ENCODE measurements at regions not wholly inside any gene's neighbourhood (a gene's known extent, or its start where the extent isn't known, plus 50 kb on each side); places are given as distances from the start of the nearest gene placed in this dataset.
A peak's percentile ranks its signal among the peaks of the same experiment; 100 is the strongest.
"Not testable (repeated sequence)": the region's sequence is repeated elsewhere in the genome, so short reads cannot be mapped to it uniquely, and the experiment has no call there.

DNA sequence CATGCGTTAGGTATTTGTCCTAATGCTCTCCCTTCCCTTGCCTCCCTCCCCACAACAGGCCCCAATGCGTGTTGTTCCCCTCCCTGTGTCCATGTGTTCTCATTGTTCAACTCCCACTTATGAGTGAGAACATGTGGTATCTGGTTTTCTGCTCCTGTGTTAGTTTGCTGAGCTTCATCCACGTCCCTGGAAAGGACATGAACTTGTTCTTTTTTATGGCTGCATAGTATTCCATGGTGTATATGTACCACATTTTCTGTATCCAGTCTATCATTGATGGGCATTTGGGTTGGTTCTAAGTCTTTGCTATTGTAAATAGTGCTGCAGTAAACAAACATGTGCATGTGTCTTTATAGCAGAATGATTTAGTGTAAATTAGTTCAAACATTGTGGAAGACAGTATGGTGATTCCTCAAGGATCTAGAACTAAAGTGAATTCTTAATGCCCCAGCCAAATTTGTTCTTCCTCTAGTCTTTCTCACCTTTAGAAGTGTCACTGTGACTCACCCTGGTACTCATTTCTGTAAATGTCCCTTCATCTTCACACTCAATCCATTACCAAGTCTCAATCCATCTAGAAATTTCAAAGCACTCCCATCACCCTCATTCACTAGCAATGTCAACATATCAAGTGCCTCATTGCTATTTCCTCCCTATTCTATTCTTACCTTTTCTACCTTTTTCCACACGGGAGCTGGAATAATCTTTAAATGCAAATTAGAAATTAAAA, 123.9 kb downstream of the MREG start:
- DNase-seq = not testable (repeated sequence)

DNA sequence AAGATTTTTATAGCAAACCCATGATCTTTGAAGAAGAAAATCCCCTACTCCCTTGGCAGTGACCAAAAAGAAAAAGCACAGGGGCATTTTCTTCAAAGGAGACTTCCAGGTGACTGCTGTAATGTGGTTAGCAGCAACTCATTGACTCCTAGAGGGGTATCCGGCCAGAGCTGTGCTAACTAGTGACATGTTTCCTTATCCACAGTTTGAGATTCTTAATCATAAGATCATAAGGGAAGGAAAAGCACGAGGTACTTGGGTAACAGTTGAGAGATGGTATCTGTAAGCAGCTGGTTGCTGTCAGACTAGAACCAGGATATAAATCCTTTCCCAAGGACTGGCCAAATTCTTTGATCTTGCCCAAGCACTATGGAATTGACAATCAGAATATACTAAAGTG, 124.7 kb downstream of the MREG start:
- DNase-seq = no peak

DNA sequence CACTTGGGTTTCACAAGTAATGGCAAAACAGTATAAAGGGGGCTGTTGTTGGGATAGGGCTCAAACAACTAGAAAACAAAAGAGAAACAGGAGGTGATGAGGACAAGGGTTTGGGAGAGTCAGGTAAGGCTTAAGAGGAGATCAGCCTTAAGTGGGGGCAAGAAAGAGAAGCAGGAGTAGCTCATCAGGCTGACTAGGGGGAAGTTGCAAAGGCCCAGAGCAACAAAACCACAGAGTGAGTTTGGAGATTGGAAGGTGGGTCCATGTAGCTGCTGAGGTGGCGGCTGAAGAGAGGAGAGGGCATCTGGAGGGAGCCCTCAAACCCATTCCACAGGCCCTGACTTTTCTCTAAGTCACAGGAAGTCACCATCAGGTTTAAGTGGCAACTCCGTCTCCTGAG, 126.0 kb downstream of the MREG start:
- no peak for DNase-seq

DNA sequence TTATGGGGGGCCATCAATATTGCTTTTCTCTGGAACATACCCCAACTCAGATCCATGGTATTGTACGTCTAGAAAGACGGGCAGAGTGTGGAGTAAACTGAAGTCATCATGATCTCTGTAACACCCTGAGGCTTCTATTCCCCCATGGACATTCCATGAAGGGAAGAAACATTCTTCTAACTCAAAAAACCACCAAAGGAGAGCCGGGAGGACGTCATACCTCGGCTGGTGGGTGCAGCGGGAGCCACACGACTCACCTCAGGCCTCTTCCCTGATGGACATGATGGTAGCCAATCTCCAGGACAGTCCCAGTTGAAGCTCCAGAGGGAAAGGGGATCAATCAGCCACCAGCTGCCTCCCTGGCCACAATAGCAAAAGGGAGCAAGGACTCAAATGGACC, 127.3 kb downstream of the MREG start:
- peak; percentile 48 for DNase-seq

DNA sequence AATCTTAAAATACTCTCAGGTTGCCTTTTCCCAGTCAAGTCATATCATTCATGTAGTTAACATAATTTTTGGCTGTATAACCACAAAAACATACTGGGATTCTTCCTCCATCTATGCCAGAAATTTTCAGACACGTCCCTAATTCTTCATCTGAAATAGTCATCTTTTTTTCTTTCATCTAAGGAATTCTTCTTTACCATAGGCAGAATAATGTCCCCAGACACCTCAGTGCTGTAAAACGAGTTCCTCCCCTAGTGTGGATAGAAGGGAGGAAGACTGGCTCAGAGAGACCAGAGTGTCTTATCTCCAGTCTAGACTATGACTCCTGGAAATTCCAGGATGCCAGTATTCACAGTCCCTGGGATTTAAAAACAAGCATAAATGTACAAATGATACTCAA, 127.8 kb downstream of the MREG start:
- DNase-seq = peak; percentile 83

DNA sequence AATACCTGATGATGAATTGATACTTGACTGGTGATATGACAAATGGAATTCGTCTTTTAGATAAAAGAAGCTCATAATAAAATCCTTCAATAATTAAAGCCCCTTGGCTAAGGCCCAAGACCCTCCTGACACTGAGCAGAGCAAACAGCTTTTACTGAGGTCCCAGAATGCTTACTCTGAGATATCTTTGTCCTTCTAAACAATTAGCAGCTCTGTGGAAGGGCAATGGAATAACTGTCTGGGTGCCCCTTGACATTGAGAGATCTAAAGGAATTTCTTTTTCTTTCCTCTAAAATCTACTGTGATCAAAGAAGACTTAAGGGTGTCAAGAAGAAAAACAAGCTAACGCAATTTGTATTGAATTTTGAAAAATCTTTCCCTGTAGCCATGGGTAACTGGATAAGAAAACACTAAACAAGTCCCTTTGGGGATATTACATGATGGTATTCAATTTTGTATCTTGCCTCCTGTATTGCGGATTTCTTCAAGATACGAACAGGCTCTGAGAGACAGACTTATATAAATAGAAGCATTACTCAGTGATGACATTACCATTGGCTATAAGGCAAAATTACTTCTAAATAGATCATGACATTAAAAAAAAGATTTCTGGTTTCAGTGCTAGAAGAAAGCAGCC, 128.8 kb downstream of the MREG start:
- peak; percentile 83 for DNase-seq

GRCh38 chr2:215883799-215884198, 129.6 kb downstream of the MREG start:
- no peak for DNase-seq

GRCh38 chr2:215882689-215883088, 130.7 kb downstream of the MREG start:
- peak; percentile 64 for DNase-seq

DNA sequence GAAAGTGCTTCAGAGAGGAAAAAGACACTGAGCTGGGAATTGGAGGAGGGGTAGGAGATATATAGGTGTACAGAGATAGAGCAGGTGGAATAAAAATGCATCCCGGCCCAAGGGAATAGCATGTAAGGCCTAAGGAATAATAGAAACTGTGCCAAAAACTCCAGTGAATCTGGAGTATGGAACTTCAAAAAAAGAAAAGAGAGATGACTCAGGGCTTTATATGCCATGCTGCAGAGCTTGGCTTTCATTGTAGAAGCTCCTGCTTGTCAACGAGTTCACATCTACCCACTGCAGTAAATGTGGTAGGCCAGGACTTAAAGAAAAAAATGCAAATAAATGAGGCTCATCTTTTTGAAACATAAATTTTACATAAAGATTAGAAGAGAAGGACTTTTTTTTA, 131.8 kb downstream of the MREG start:
- DNase-seq = peak; percentile 71

DNA sequence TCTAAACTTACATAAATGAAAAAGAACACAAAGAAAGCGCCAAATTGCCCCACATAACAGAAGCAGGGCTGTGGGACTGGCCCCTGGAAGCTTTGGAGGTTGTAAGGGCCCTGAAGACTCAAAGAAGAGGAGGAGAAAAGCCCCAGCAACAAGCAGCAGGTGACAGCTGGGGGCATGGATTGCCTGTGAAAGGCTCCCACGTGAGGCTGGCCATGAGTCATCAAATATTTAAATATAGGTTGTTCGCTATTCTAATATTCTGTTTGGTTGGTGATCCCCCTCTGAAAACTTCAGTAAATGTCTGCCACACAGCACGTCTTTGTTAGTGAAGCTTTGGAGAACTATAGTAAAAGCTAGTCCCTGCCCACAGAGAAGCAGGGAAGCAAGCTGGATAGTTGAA, 132.4 kb downstream of the MREG start:
- no peak for DNase-seq

DNA sequence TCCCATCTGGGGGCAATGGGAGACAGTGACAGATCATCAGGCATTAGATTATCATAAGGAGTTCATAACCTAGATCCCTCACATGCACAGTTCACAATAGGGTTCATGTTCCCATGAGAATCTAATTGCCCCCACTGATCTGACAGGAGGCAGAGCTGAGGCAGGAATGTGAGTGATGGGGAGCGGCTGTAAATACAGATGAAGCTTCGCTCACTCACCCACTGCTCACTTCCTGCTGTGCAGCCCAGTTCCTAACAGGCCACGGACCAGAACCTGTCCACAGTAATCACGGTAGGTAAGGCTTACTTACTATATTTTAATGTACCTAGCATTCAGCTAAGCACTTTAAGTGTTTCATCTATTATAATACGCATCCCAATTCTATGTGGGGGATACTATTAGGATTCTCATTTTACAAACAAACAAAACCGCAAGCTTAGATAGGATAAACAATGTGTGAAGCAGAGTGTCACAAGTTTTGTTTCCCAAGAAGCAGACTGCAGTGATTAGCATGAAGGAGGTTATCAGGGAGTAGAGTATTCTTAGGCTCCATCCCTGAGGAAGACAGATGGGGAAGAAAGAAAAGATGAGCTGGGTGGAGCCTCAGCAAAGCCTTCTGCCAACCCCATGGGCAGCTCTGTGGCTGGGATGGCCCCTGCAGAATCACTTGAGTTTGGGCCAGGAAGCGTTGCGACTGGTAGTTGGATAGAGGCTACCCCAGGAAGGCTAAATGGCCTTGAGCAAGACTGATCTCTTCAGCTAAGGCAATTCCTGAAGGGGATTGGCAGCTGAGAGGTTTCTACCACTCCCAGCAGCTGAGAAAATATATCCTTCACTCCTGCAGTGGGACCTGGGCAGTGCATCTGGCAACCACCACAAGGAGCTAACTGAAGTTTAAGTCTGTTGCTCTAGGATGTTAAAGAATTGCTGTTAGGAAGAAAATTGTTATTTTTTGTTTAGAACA, 133.1 kb downstream of the MREG start:
- DNase-seq = no peak

GRCh38 chr2:215879331-215879730, 134.0 kb downstream of the MREG start:
- DNase-seq = no peak

DNA sequence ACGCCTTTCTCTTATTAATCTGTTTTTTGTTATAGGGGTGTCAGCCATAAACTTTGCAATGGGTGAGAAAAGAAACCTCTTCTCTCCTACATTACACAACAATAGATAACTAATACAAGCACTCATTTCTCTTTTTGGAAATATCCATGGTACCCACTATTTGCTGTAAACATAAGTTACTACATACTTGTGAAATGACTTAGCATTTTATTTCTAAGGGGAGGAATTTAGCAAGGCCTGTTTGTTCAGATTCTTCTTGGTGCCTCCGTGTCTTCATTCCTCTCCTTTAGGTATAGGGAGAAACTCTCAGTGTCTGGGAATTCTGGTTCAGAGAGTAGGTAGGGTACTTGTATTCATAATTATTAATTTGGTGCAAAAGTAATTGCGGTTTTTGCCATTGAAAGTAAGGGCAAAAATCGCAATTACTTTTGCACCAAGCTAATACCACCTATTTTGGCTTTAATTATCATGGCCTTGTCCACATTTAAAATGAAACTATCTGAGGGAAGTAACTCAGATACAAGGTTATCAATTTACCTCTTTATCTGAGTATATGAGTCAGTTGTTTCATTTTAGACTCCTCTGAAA, 134.8 kb downstream of the MREG start:
- peak; percentile 69 for DNase-seq

- no peak for DNase-seq
These were observed 136.5 kb downstream of the MREG start for GRCh38 chr2:215876937-215877238.

GRCh38 chr2:215876139-215876936, 137.0 kb downstream of the MREG start:
- DNase-seq = no peak

DNA sequence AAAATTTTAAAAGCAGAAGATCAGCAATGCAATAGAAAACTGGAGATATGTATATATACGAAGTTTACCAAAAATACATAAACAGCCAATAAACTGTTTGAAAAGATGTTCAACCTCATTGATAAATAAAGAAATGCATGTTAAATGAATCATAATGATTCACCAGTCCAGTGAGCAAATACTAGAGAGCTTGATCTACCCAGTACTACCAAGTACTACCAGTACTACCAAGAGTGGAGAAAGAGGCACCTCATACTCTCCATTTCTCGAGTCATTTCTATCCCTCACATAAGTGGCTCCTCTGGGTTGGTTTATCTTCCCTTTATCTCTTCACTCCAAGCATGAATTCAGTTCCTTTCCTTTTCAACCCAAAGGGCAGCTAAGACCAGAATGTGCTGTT, 138.9 kb downstream of the MREG start:
- no peak for DNase-seq

DNA sequence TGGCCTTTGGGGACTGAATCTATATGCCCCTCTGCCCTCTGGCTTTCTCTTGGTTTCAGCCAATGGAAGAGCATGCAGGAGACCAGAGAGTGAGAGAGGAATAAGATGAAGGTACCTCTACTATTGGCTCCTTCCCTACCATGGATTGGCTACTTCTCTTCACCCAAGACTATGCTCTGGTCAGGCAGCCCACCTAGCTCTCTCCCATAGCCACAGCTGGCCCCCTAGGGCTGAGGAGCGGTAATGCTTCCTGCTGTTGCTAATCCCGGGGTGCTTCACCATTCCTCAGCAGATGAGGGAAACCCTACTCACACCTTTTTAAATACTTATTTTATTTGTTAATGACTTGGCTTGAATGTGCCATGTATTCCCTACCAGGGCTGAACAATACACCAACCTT, 142.4 kb downstream of the MREG start:
- DNase-seq = no peak

- DNase-seq = peak; percentile 89
These were observed 143.3 kb downstream of the MREG start for GRCh38 chr2:215870088-215870490.

- no peak for DNase-seq
These were observed 144.4 kb downstream of the MREG start for GRCh38 chr2:215868846-215869543.

DNA sequence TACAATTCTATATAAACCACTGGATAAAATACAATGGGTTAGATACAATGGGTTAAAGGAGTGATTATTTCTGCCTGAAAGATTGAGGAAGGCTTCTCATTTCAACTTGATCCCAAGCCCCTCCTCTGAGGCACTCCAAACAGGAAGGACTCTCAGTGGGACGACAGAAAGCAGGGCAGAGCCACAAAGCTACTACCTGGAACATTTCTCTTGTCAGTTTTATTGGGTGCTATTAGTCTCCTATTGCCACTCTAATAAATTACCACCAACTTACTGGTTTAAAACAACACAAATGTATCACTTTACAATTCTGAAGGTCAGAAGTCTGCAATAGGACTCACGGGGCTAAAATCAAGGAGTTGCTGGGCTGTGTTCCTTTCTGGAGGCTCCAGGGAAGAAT, 146.7 kb downstream of the MREG start:
- DNase-seq = no peak

DNA sequence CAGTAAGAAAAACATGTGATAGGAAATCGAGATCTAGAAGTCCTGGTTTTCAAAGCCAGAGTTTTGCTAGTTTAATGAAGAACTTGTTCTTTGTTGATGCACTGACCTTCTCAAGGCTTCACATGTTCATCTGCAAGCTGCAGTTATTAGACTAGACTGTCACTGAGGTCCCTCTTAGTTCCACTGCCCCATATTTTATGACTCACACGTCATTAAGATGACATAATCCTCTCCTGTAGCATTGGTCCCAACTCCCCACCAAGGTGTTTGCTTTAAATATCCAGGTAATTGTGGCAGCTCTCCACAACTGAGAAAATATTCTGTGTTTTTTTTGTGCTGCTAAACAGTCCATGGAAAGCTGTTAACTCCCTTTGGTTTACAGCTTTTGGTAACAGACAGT, 149.7 kb downstream of the MREG start:
- no peak for DNase-seq

- DNase-seq = no peak
These were observed 151.0 kb downstream of the MREG start for GRCh38 chr2:215862351-215862771.

Data from fibroblast of skin of back (primary cell).